GM04503 (cell line): ENCODE measurements at regions not wholly inside any gene's neighbourhood (a gene's known extent, or its start where the extent isn't known, plus 50 kb on each side); places are given as distances from the start of the nearest gene placed in this dataset.
"Not testable (repeated sequence)": the region's sequence is repeated elsewhere in the genome, so short reads cannot be mapped to it uniquely, and the experiment has no call there.

Experiments used
- DNase-seq: peaks from one replicate; pipeline ENCODE4 v3.0.0-alpha.2; 2012; ENCODE audit warnings: low read depth

- no peak for DNase-seq
These were observed 372.4 kb downstream of the OSR1 start for GRCh38 chr2:18986046-18986445.

- DNase-seq: no peak
These were observed 377.5 kb downstream of the OSR1 start for GRCh38 chr2:18980786-18981430.

- no peak for DNase-seq
These were observed 378.2 kb downstream of the OSR1 start for GRCh38 chr2:18980104-18980785.

- no peak for DNase-seq
These were observed 381.0 kb downstream of the OSR1 start for GRCh38 chr2:18977409-18977808.

- DNase-seq: peak; percentile 83
These were observed 382.1 kb downstream of the OSR1 start for GRCh38 chr2:18976168-18976961.

- no peak for DNase-seq
These were observed 382.8 kb downstream of the OSR1 start for GRCh38 chr2:18975506-18976167.

- no peak for DNase-seq
These were observed 382.3 kb upstream of the NT5C1B start for GRCh38 chr2:18971628-18972027.

- no peak for DNase-seq
These were observed 381.7 kb upstream of the NT5C1B start for GRCh38 chr2:18971069-18971378.

- no peak for DNase-seq
These were observed 376.8 kb upstream of the NT5C1B start for GRCh38 chr2:18966131-18966530.

GRCh38 chr2:18963739-18964256 is 374.4 kb upstream of the NT5C1B start:
- not testable (repeated sequence) for DNase-seq

- DNase-seq: no peak
These were observed 372.6 kb upstream of the NT5C1B start for GRCh38 chr2:18961991-18962421.

- DNase-seq: peak; percentile 53
These were observed 370.8 kb upstream of the NT5C1B start for GRCh38 chr2:18959952-18960717.

- DNase-seq: no peak
These were observed 369.8 kb upstream of the NT5C1B start for GRCh38 chr2:18959200-18959599.

GRCh38 chr2:18957909-18958308 is 368.5 kb upstream of the NT5C1B start:
- DNase-seq: no peak

- DNase-seq: peak; percentile 69
These were observed 361.0 kb upstream of the NT5C1B start for GRCh38 chr2:18950361-18950851.

GRCh38 chr2:18949871-18950270 is 360.5 kb upstream of the NT5C1B start:
- no peak for DNase-seq

- DNase-seq: no peak
These were observed 350.8 kb upstream of the NT5C1B start for GRCh38 chr2:18940184-18940583.

- not testable (repeated sequence) for DNase-seq
These were observed 350.4 kb upstream of the NT5C1B start for GRCh38 chr2:18939740-18940139.

- DNase-seq: no peak
These were observed 345.5 kb upstream of the NT5C1B start for GRCh38 chr2:18934886-18935285.

GRCh38 chr2:18932853-18933252 is 343.5 kb upstream of the NT5C1B start:
- DNase-seq: no peak

GRCh38 chr2:18930971-18931370 is 341.6 kb upstream of the NT5C1B start:
- no peak for DNase-seq
